ENCODE measurements at regions not wholly inside any gene's neighbourhood (a gene's known extent, or its start where the extent isn't known, plus 50 kb on each side); places are given as distances from the start of the nearest gene placed in this dataset.

GRCh38 chr21:33152732-33153130, 77.0 kb upstream of the IFNAR2 start:
- TF ChIP-seq CTCF (IDR thresholded peaks at IDR 0.05) (no peak), POLR2AphosphoS5 (IDR thresholded peaks at IDR 0.05) (no peak)
